ENCODE measurements at regions not wholly inside any gene's neighbourhood (a gene's known extent, or its start where the extent isn't known, plus 50 kb on each side); places are given as distances from the start of the nearest gene placed in this dataset.

- ChIA-PET POLR2A (no interaction called here), CTCF (interaction anchor here (0.6 to 1.3 kb wide), 3 partner anchors 9 to 317 kb away, joined by 3 read pairs; no protein-coding TSS in a partner anchor)
- no peak for TF ChIP-seq CTCF (IDR thresholded peaks at IDR 0.05; ENCODE audit: low read depth, low read length)
- H3K4me3 ChIP-seq (ENCODE audit: low read depth, low read length), result no peak overlapping the region
- peaks cover 18% of the 10 kb centered on the region for H3K9me3 ChIP-seq (ENCODE audit: control insufficient read depth, insufficient read depth, low read length)
- no peak overlapping the region for H3K27ac ChIP-seq (ENCODE audit: low read depth, low read length)
- H3K27me3 ChIP-seq (ENCODE audit: control insufficient read depth, insufficient read depth, low read length), result peaks cover 7% of the 10 kb centered on the region
- no peak for DNase-seq (ENCODE audit: low read depth, low spot score)
Observed at GRCh38 chr17:69822314-69822875, 252.6 kb upstream of the KCNJ16 start.

GRCh38 chr17:69828087-69828486 lies 246.9 kb upstream of the KCNJ16 start:
- no peak for DNase-seq (ENCODE audit: low read depth, low spot score)
- H3K27me3 ChIP-seq (ENCODE audit: control insufficient read depth, insufficient read depth, low read length), result no peaks in the 10 kb centered on the region
- ChIA-PET POLR2A (no interaction called here), CTCF (interaction anchor here (0.6 kb wide), 1 partner anchor 724 kb away, joined by 4 read pairs; no protein-coding TSS in a partner anchor)
- TF ChIP-seq CTCF (IDR thresholded peaks at IDR 0.05; ENCODE audit: low read depth, low read length), result no peak
- no peaks in the 10 kb centered on the region for H3K9me3 ChIP-seq (ENCODE audit: control insufficient read depth, insufficient read depth, low read length)
- no peak overlapping the region for H3K27ac ChIP-seq (ENCODE audit: low read depth, low read length)
- H3K4me3 ChIP-seq (ENCODE audit: low read depth, low read length), result no peak overlapping the region

GRCh38 chr17:69834494-69834893 lies 240.5 kb upstream of the KCNJ16 start:
- no peak for DNase-seq (ENCODE audit: low read depth, low spot score)
- no peaks in the 10 kb centered on the region for H3K27me3 ChIP-seq (ENCODE audit: control insufficient read depth, insufficient read depth, low read length)
- no peaks in the 10 kb centered on the region; the same call in 1 of the 2 replicates for H3K9me3 ChIP-seq (ENCODE audit: control insufficient read depth, insufficient read depth, low read length)
- no peak overlapping the region for H3K27ac ChIP-seq (ENCODE audit: low read depth, low read length)
- ChIA-PET POLR2A (no interaction called here), CTCF (no interaction called here)
- no peak for TF ChIP-seq CTCF (IDR thresholded peaks at IDR 0.05; ENCODE audit: low read depth, low read length)
- no peak overlapping the region for H3K4me3 ChIP-seq (ENCODE audit: low read depth, low read length)

GRCh38 chr17:69851736-69852135 lies 223.3 kb upstream of the KCNJ16 start:
- CTCF ChIA-PET, result no interaction called here

More at GRCh38 chr17:69851736-69852135, 223.3 kb upstream of the KCNJ16 start:
- Histone ChIP-seq H3K9me3 (ENCODE audit: control insufficient read depth, insufficient read depth, low read length) (no peaks in the 10 kb centered on the region), H3K27me3 (ENCODE audit: control insufficient read depth, insufficient read depth, low read length) (no peaks in the 10 kb centered on the region), H3K4me3 (ENCODE audit: low read depth, low read length) (no peak overlapping the region), H3K27ac (ENCODE audit: low read depth, low read length) (no peak overlapping the region)
- DNase-seq (ENCODE audit: low read depth, low spot score), result no peak
- POLR2A ChIA-PET, result no interaction called here
- TF ChIP-seq CTCF (IDR thresholded peaks at IDR 0.05; ENCODE audit: low read depth, low read length), result no peak

Measured in AG04450 (cell line).